ENCODE measurements at regions not wholly inside any gene's neighbourhood (a gene's known extent, or its start where the extent isn't known, plus 50 kb on each side); places are given as distances from the start of the nearest gene placed in this dataset.

GRCh38 chr18:72197591-72197990 lies 346.6 kb downstream of the CBLN2 start:
- DNase-seq (no peak), ATAC-seq (ENCODE audit: insufficient read depth, low read depth) (no peak)
- Histone ChIP-seq H3K4me2 (ENCODE audit: insufficient read depth, low read length) (no peak overlapping the region), H3K79me2 (ENCODE audit: insufficient read depth, low read length) (no peaks in the 10 kb centered on the region), H3K27me3 (ENCODE audit: insufficient read depth, low read length, poor library complexity) (no peaks in the 10 kb centered on the region), H3K4me1 (ENCODE audit: insufficient read depth, low read length) (no peaks in the 10 kb centered on the region), H3K9ac (ENCODE audit: low read depth, low read length) (no peak overlapping the region), H3K4me3 (ENCODE audit: low read depth in 1 of 2, low read length in 2 of 2) (no peak overlapping the region), H4K20me1 (ENCODE audit: insufficient read depth, low read length) (no peaks in the 10 kb centered on the region), H3K27ac (ENCODE audit: low read length) (no peak overlapping the region), H2AFZ (ENCODE audit: low read depth, low read length) (no peak overlapping the region), H3K9me3 (ENCODE audit: insufficient read depth, low read length, severe bottlenecking) (no peaks in the 10 kb centered on the region), H3K36me3 (ENCODE audit: insufficient read depth, low read length) (no peaks in the 10 kb centered on the region)
- TF ChIP-seq CTCF (IDR thresholded peaks at IDR 0.05; ENCODE audit: borderline replicate concordance, extremely low read depth, low read length, poor library complexity, severe bottlenecking) (no peak), EZH2 (IDR thresholded peaks at IDR 0.05; ENCODE audit: borderline replicate concordance, low read depth, low read length, severe bottlenecking) (no peak)

- Histone ChIP-seq H3K4me3 (ENCODE audit: low read depth in 1 of 2, low read length in 2 of 2) (no peak overlapping the region), H3K4me1 (ENCODE audit: insufficient read depth, low read length) (no peaks in the 10 kb centered on the region), H3K36me3 (ENCODE audit: insufficient read depth, low read length) (no peaks in the 10 kb centered on the region), H3K27ac (ENCODE audit: low read length) (no peak overlapping the region), H3K27me3 (ENCODE audit: insufficient read depth, low read length, poor library complexity) (no peaks in the 10 kb centered on the region), H4K20me1 (ENCODE audit: insufficient read depth, low read length) (no peaks in the 10 kb centered on the region), H2AFZ (ENCODE audit: low read depth, low read length) (no peak overlapping the region), H3K9ac (ENCODE audit: low read depth, low read length) (no peak overlapping the region), H3K9me3 (ENCODE audit: insufficient read depth, low read length, severe bottlenecking) (no peaks in the 10 kb centered on the region), H3K4me2 (ENCODE audit: insufficient read depth, low read length) (no peak overlapping the region), H3K79me2 (ENCODE audit: insufficient read depth, low read length) (no peaks in the 10 kb centered on the region)
- TF ChIP-seq EZH2 (IDR thresholded peaks at IDR 0.05; ENCODE audit: borderline replicate concordance, low read depth, low read length, severe bottlenecking): no peak
- no peak for TF ChIP-seq CTCF (IDR thresholded peaks at IDR 0.05; ENCODE audit: borderline replicate concordance, extremely low read depth, low read length, poor library complexity, severe bottlenecking)
- DNase-seq: no peak
- ATAC-seq (ENCODE audit: insufficient read depth, low read depth): no peak
Observed at GRCh38 chr18:72194072-72194471, 350.1 kb downstream of the CBLN2 start.

GRCh38 chr18:72187956-72188355 lies 356.2 kb downstream of the CBLN2 start:
- DNase-seq (no peak), ATAC-seq (ENCODE audit: insufficient read depth, low read depth) (no peak)
- Histone ChIP-seq H3K9ac (ENCODE audit: low read depth, low read length) (no peak overlapping the region), H3K27me3 (ENCODE audit: insufficient read depth, low read length, poor library complexity) (no peaks in the 10 kb centered on the region), H3K79me2 (ENCODE audit: insufficient read depth, low read length) (no peaks in the 10 kb centered on the region), H3K27ac (ENCODE audit: low read length) (no peak overlapping the region), H3K4me1 (ENCODE audit: insufficient read depth, low read length) (no peaks in the 10 kb centered on the region), H3K36me3 (ENCODE audit: insufficient read depth, low read length) (no peaks in the 10 kb centered on the region), H4K20me1 (ENCODE audit: insufficient read depth, low read length) (no peaks in the 10 kb centered on the region), H3K4me3 (ENCODE audit: low read depth in 1 of 2, low read length in 2 of 2) (no peak overlapping the region), H3K9me3 (ENCODE audit: insufficient read depth, low read length, severe bottlenecking) (no peaks in the 10 kb centered on the region), H3K4me2 (ENCODE audit: insufficient read depth, low read length) (no peak overlapping the region), H2AFZ (ENCODE audit: low read depth, low read length) (no peak overlapping the region)
- no peak for TF ChIP-seq CTCF (IDR thresholded peaks at IDR 0.05; ENCODE audit: borderline replicate concordance, extremely low read depth, low read length, poor library complexity, severe bottlenecking)
- TF ChIP-seq EZH2 (IDR thresholded peaks at IDR 0.05; ENCODE audit: borderline replicate concordance, low read depth, low read length, severe bottlenecking): no peak

DNA sequence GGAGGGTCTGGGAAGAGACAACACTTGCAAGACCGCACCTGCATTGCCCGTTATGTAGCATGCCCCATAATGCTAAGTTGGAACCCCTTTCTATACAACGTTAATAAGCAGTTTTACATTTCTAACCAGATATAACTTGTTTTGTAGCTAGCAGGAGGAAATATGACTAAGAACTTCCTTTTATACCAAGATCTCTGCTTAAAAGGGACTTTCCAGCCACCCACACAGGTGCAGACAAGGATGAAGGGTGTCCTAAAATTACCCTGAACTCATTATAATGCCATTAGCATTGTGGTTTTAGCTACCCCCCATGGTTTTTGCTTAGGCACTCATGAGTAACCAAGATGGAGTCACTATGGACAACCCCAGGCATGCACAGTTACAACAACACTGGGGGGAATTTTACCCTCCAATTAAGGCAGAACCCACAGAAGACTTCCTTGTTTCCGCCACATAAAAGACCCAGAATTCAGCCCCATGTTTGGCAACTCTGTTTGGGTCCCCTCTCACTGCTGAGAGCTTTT lies 362.8 kb downstream of the CBLN2 start:
- H3K4me1 ChIP-seq (ENCODE audit: insufficient read depth, low read length): no peaks in the 10 kb centered on the region
- no peak overlapping the region for H3K27ac ChIP-seq (ENCODE audit: low read length)
- peaks cover 8% of the 10 kb centered on the region for H3K9me3 ChIP-seq (ENCODE audit: insufficient read depth, low read length, severe bottlenecking)
- H3K27me3 ChIP-seq (ENCODE audit: insufficient read depth, low read length, poor library complexity): no peaks in the 10 kb centered on the region
- no peaks in the 10 kb centered on the region for H3K79me2 ChIP-seq (ENCODE audit: insufficient read depth, low read length)
- H2AFZ ChIP-seq (ENCODE audit: low read depth, low read length): no peak overlapping the region
- H3K4me2 ChIP-seq (ENCODE audit: insufficient read depth, low read length): no peak overlapping the region
- H3K36me3 ChIP-seq (ENCODE audit: insufficient read depth, low read length): no peaks in the 10 kb centered on the region
- H4K20me1 ChIP-seq (ENCODE audit: insufficient read depth, low read length): no peaks in the 10 kb centered on the region
- DNase-seq (no peak), ATAC-seq (ENCODE audit: insufficient read depth, low read depth) (no peak)
- H3K9ac ChIP-seq (ENCODE audit: low read depth, low read length): no peak overlapping the region
- TF ChIP-seq EZH2 (IDR thresholded peaks at IDR 0.05; ENCODE audit: borderline replicate concordance, low read depth, low read length, severe bottlenecking): no peak
- H3K4me3 ChIP-seq (ENCODE audit: low read depth in 1 of 2, low read length in 2 of 2): no peak overlapping the region
